Activated T-cell treated with anti-CD3 and anti-CD28 coated beads, Interleukin-2, amount 50 U/mL, for 4 hours (primary cell): ENCODE measurements at regions not wholly inside any gene's neighbourhood (a gene's known extent, or its start where the extent isn't known, plus 50 kb on each side); places are given as distances from the start of the nearest gene placed in this dataset.
"Not testable (repeated sequence)": the region's sequence is repeated elsewhere in the genome, so short reads cannot be mapped to it uniquely, and the experiment has no call there.

Experiments used
- ATAC-seq, 2 donors: fragments of 200-7000 bp; cut with Tn5 transposase; one replicate each; pipeline ENCODE4 v1.10.0; 2021
- DNase-seq: peaks from one replicate; pipeline ENCODE4 v3.0.0-alpha.2; 2020
- H3K27me3 Mint-ChIP-seq: one replicate; pipeline ENCODE4 v1.8.0; 2021; ENCODE audit warnings: low read depth, mixed read lengths
- H3K36me3 Mint-ChIP-seq: one replicate; pipeline ENCODE4 v1.8.0; 2022; ENCODE audit warnings: mixed read lengths; ENCODE audit not compliant: insufficient read depth
- H3K4me1 Mint-ChIP-seq: one replicate; pipeline ENCODE4 v1.8.0; 2021; ENCODE audit warnings: low read depth, mixed read lengths
- H3K4me3 Mint-ChIP-seq: one replicate; pipeline ENCODE4 v1.8.0; 2021; ENCODE audit warnings: mild to moderate bottlenecking, moderate library complexity, mixed read lengths
- H3K9me3 Mint-ChIP-seq: one replicate; pipeline ENCODE4 v1.8.0; 2021; ENCODE audit warnings: mixed read lengths

GRCh38 chr17:27181379-27181925 lies 112.5 kb upstream of the WSB1 start:
- not testable (repeated sequence) for DNase-seq, H3K9me3 Mint-ChIP-seq, H3K36me3 Mint-ChIP-seq, H3K4me1 Mint-ChIP-seq, H3K4me3 Mint-ChIP-seq, ATAC-seq, H3K27me3 Mint-ChIP-seq

GRCh38 chr17:27181935-27182334 lies 112.0 kb upstream of the WSB1 start:
- H3K4me3 Mint-ChIP-seq: no peak overlapping the region

GRCh38 chr17:27197505-27197904 lies 96.4 kb upstream of the WSB1 start:
- DNase-seq, H3K36me3 Mint-ChIP-seq, H3K4me1 Mint-ChIP-seq, H3K4me3 Mint-ChIP-seq, H3K9me3 Mint-ChIP-seq, H3K27me3 Mint-ChIP-seq, ATAC-seq: not testable (repeated sequence)

More at GRCh38 chr17:27181935-27182334, 112.0 kb upstream of the WSB1 start:
- Mint-ChIP-seq H3K9me3 (peaks cover 9% of the 10 kb centered on the region), H3K27me3 (no peaks in the 10 kb centered on the region), H3K36me3 (peaks cover 2% of the 10 kb centered on the region), H3K4me1 (no peaks in the 10 kb centered on the region)
- DNase-seq: no peak
- no peak for ATAC-seq

GRCh38 chr17:27199948-27200347 lies 94.0 kb upstream of the WSB1 start:
- no peaks in the 10 kb centered on the region for H3K4me1 Mint-ChIP-seq
- H3K27me3 Mint-ChIP-seq: no peaks in the 10 kb centered on the region
- no peak overlapping the region for H3K4me3 Mint-ChIP-seq
- H3K36me3 Mint-ChIP-seq: no peaks in the 10 kb centered on the region
- ATAC-seq (no peak), DNase-seq (no peak)
- no peaks in the 10 kb centered on the region for H3K9me3 Mint-ChIP-seq

- DNase-seq (no peak), ATAC-seq (no peak)
- no peaks in the 10 kb centered on the region for H3K4me1 Mint-ChIP-seq
- H3K36me3 Mint-ChIP-seq: no peaks in the 10 kb centered on the region
- H3K9me3 Mint-ChIP-seq: no peaks in the 10 kb centered on the region
- H3K4me3 Mint-ChIP-seq: no peak overlapping the region
- no peaks in the 10 kb centered on the region for H3K27me3 Mint-ChIP-seq
These were observed 93.4 kb upstream of the WSB1 start for GRCh38 chr17:27200476-27200875.

- Mint-ChIP-seq H3K9me3 (no peaks in the 10 kb centered on the region), H3K4me3 (no peak overlapping the region), H3K36me3 (no peaks in the 10 kb centered on the region), H3K4me1 (no peaks in the 10 kb centered on the region), H3K27me3 (no peaks in the 10 kb centered on the region)
- no peak for DNase-seq
- ATAC-seq: no peak
These were observed 90.7 kb upstream of the WSB1 start for GRCh38 chr17:27203241-27203640.

GRCh38 chr17:27206447-27206846 lies 87.5 kb upstream of the WSB1 start:
- H3K9me3 Mint-ChIP-seq: no peaks in the 10 kb centered on the region
- no peaks in the 10 kb centered on the region for H3K36me3 Mint-ChIP-seq
- H3K4me3 Mint-ChIP-seq: no peak overlapping the region
- no peaks in the 10 kb centered on the region for H3K27me3 Mint-ChIP-seq
- H3K4me1 Mint-ChIP-seq: no peaks in the 10 kb centered on the region
- DNase-seq (no peak), ATAC-seq (no peak)

GRCh38 chr17:27207073-27207513 lies 86.8 kb upstream of the WSB1 start:
- no peak for ATAC-seq
- no peak for DNase-seq
- Mint-ChIP-seq H3K9me3 (no peaks in the 10 kb centered on the region), H3K4me1 (no peaks in the 10 kb centered on the region), H3K36me3 (no peaks in the 10 kb centered on the region), H3K27me3 (no peaks in the 10 kb centered on the region), H3K4me3 (no peak overlapping the region)

GRCh38 chr17:27208370-27208769 lies 85.5 kb upstream of the WSB1 start:
- not testable (repeated sequence) for H3K4me3 Mint-ChIP-seq, DNase-seq, H3K36me3 Mint-ChIP-seq, H3K27me3 Mint-ChIP-seq, H3K9me3 Mint-ChIP-seq, H3K4me1 Mint-ChIP-seq, ATAC-seq

- Mint-ChIP-seq H3K4me1 (no peaks in the 10 kb centered on the region), H3K27me3 (no peaks in the 10 kb centered on the region), H3K36me3 (no peaks in the 10 kb centered on the region), H3K4me3 (no peak overlapping the region), H3K9me3 (no peaks in the 10 kb centered on the region)
- DNase-seq (no peak), ATAC-seq (no peak)
These were observed 84.6 kb upstream of the WSB1 start for GRCh38 chr17:27209316-27209715.

GRCh38 chr17:27210809-27211208 lies 83.1 kb upstream of the WSB1 start:
- not testable (repeated sequence) for H3K27me3 Mint-ChIP-seq, H3K4me3 Mint-ChIP-seq, H3K36me3 Mint-ChIP-seq, H3K9me3 Mint-ChIP-seq, H3K4me1 Mint-ChIP-seq, ATAC-seq, DNase-seq

GRCh38 chr17:27216836-27217235 lies 77.1 kb upstream of the WSB1 start:
- Mint-ChIP-seq H3K27me3 (no peaks in the 10 kb centered on the region), H3K4me3 (no peak overlapping the region), H3K4me1 (peaks cover 17% of the 10 kb centered on the region), H3K36me3 (no peaks in the 10 kb centered on the region), H3K9me3 (no peaks in the 10 kb centered on the region)
- DNase-seq: no peak
- ATAC-seq: no peak

- peaks cover 17% of the 10 kb centered on the region for H3K4me1 Mint-ChIP-seq
- no peaks in the 10 kb centered on the region for H3K9me3 Mint-ChIP-seq
- no peak for DNase-seq
- H3K4me3 Mint-ChIP-seq: no peak overlapping the region
- ATAC-seq: no peak
- H3K36me3 Mint-ChIP-seq: no peaks in the 10 kb centered on the region
- H3K27me3 Mint-ChIP-seq: no peaks in the 10 kb centered on the region
These were observed 76.3 kb upstream of the WSB1 start for GRCh38 chr17:27217631-27218030.

- DNase-seq (no peak), ATAC-seq (no peak)
- H3K27me3 Mint-ChIP-seq: no peaks in the 10 kb centered on the region
- H3K9me3 Mint-ChIP-seq: no peaks in the 10 kb centered on the region
- peaks cover 17% of the 10 kb centered on the region for H3K4me1 Mint-ChIP-seq
- no peak overlapping the region for H3K4me3 Mint-ChIP-seq
- H3K36me3 Mint-ChIP-seq: no peaks in the 10 kb centered on the region
These were observed 75.9 kb upstream of the WSB1 start for GRCh38 chr17:27218041-27218440.

GRCh38 chr17:27218719-27219488 lies 75.0 kb upstream of the WSB1 start:
- no peak overlapping the region for H3K4me3 Mint-ChIP-seq

More at GRCh38 chr17:27218719-27219488, 75.0 kb upstream of the WSB1 start:
- Mint-ChIP-seq H3K27me3 (no peaks in the 10 kb centered on the region), H3K4me1 (peaks cover 17% of the 10 kb centered on the region), H3K36me3 (no peaks in the 10 kb centered on the region), H3K9me3 (no peaks in the 10 kb centered on the region)
- peak; percentile 23 to 61 for ATAC-seq
- DNase-seq: no peak
